ENCODE measurements at regions not wholly inside any gene's neighbourhood (a gene's known extent, or its start where the extent isn't known, plus 50 kb on each side); places are given as distances from the start of the nearest gene placed in this dataset.

DNA sequence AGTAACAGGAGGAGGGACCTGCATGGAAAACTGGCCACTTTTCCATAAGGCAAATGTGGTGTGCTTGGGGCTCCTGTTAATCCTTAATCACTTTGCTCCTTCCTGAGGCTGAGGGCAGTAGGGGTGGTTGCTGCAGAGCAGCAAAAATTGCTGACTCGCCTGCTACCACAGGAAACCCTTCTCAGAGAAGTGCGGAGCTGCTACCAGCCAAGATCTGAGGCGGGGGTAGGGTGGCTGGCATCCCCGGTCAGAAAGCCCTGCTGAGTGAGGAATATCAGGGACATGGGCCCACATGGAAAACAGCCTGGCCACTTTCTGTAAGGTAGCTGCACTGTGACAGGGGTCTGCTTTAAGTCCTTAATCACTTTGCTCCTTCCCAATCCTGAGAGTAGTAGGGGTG is 192.4 kb upstream of the GHR start:
- Histone ChIP-seq H3K79me2 (ENCODE audit: low read depth) (no peaks in the 10 kb centered on the region), H3K36me3 (no peaks in the 10 kb centered on the region), H3F3A (ENCODE audit: low read depth) (no peaks in the 10 kb centered on the region), H3K9ac (no peak overlapping the region), H3K4me2 (no peak overlapping the region), H3K27ac (no peak overlapping the region), H4K20me1 (ENCODE audit: low read depth) (no peaks in the 10 kb centered on the region), H3K27me3 (no peaks in the 10 kb centered on the region), H2AFZ (replicated peaks) (no peak overlapping the region), H3K4me3 (no peak overlapping the region), H3K4me1 (no peaks in the 10 kb centered on the region), H3K9me3 (ENCODE audit: low read depth) (no peaks in the 10 kb centered on the region)
- Mint-ChIP-seq H3K27ac (no peak overlapping the region), H3K4me3 (no peak overlapping the region), H3K9me3 (no peaks in the 10 kb centered on the region), H3K4me1 (no peaks in the 10 kb centered on the region), H3K27me3 (ENCODE audit: insufficient read depth, low read depth) (peaks cover 4% of the 10 kb centered on the region), H3K36me3 (no peaks in the 10 kb centered on the region)
- no peak for DNase-seq (ENCODE audit: low spot score)
- TF ChIP-seq, protein P1, sequence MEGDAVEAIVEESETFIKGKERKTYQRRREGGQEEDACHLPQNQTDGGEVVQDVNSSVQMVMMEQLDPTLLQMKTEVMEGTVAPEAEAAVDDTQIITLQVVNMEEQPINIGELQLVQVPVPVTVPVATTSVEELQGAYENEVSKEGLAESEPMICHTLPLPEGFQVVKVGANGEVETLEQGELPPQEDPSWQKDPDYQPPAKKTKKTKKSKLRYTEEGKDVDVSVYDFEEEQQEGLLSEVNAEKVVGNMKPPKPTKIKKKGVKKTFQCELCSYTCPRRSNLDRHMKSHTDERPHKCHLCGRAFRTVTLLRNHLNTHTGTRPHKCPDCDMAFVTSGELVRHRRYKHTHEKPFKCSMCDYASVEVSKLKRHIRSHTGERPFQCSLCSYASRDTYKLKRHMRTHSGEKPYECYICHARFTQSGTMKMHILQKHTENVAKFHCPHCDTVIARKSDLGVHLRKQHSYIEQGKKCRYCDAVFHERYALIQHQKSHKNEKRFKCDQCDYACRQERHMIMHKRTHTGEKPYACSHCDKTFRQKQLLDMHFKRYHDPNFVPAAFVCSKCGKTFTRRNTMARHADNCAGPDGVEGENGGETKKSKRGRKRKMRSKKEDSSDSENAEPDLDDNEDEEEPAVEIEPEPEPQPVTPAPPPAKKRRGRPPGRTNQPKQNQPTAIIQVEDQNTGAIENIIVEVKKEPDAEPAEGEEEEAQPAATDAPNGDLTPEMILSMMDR (IDR thresholded peaks at IDR 0.05) = no peak
- TF ChIP-seq EZH2phosphoT487 (IDR thresholded peaks at IDR 0.05) = no peak
- no peak for TF ChIP-seq EZH2 (IDR thresholded peaks at IDR 0.05)

DNA sequence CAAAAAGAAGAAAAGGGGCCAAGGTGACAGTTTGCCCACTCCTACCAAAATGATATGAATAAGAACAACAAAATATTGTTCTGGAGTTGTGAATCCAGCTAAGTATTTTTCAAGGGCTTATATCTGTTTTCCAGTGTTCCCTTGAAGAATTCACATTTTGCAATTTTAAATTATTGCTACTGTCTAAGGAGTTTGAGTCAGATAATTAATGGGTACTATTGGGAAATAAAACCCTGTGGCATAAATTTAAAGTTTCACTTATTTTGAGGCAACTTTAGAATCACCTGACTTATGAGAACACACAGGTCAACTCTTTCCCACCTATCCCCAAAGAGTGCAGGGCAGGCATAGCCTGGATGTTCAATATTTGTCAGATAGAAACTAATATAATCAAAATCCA is 188.0 kb upstream of the GHR start:
- Histone ChIP-seq H3K79me2 (ENCODE audit: low read depth) (no peaks in the 10 kb centered on the region), H3K4me1 (no peaks in the 10 kb centered on the region), H3K36me3 (no peaks in the 10 kb centered on the region), H3K4me3 (no peak overlapping the region), H3K9me3 (ENCODE audit: low read depth) (no peaks in the 10 kb centered on the region), H3K9ac (no peak overlapping the region), H3F3A (ENCODE audit: low read depth) (no peaks in the 10 kb centered on the region), H3K27me3 (no peaks in the 10 kb centered on the region), H3K4me2 (no peak overlapping the region), H4K20me1 (ENCODE audit: low read depth) (no peaks in the 10 kb centered on the region), H2AFZ (replicated peaks) (no peak overlapping the region), H3K27ac (no peak overlapping the region)
- no peak for DNase-seq (ENCODE audit: low spot score)
- H3K27me3 Mint-ChIP-seq (ENCODE audit: insufficient read depth, low read depth) = peaks cover 2% of the 10 kb centered on the region
- H3K4me3 Mint-ChIP-seq = no peak overlapping the region
- H3K36me3 Mint-ChIP-seq = no peaks in the 10 kb centered on the region
- no peaks in the 10 kb centered on the region for H3K4me1 Mint-ChIP-seq
- TF ChIP-seq, protein P1 (IDR thresholded peaks at IDR 0.05) = no peak
- TF ChIP-seq EZH2phosphoT487 (IDR thresholded peaks at IDR 0.05) (no peak), EZH2 (IDR thresholded peaks at IDR 0.05) (no peak)
- no peaks in the 10 kb centered on the region for H3K9me3 Mint-ChIP-seq
- H3K27ac Mint-ChIP-seq = no peak overlapping the region

DNA sequence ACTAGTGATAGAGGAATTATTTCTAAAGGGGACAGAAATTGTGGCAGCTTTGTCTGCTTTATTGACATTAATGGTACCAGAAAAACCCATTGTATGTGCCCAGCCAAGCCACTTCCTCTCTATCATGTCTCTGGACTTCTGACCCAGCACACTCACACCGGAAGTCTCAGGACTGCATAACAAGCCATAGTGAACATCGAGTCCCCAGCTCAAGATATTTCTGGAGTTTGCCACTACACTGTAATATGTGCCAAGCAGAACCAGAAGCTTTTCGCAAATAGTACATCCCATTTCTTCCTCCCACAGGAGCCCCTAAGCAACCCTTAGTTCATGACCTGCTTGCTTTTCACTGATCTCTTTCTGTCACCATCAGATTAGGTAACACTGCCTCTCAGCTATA is 187.4 kb upstream of the GHR start:
- Histone ChIP-seq H4K20me1 (ENCODE audit: low read depth) (no peaks in the 10 kb centered on the region), H2AFZ (replicated peaks) (no peak overlapping the region), H3F3A (ENCODE audit: low read depth) (no peaks in the 10 kb centered on the region), H3K27me3 (no peaks in the 10 kb centered on the region), H3K4me3 (no peak overlapping the region), H3K79me2 (ENCODE audit: low read depth) (no peaks in the 10 kb centered on the region), H3K36me3 (no peaks in the 10 kb centered on the region), H3K9me3 (ENCODE audit: low read depth) (no peaks in the 10 kb centered on the region), H3K9ac (no peak overlapping the region), H3K4me1 (no peaks in the 10 kb centered on the region), H3K27ac (no peak overlapping the region), H3K4me2 (no peak overlapping the region)
- H3K27me3 Mint-ChIP-seq (ENCODE audit: insufficient read depth, low read depth) = no peaks in the 10 kb centered on the region
- DNase-seq (ENCODE audit: low spot score) = no peak
- H3K9me3 Mint-ChIP-seq = no peaks in the 10 kb centered on the region
- H3K36me3 Mint-ChIP-seq = no peaks in the 10 kb centered on the region
- H3K27ac Mint-ChIP-seq = no peak overlapping the region
- H3K4me3 Mint-ChIP-seq = no peak overlapping the region
- H3K4me1 Mint-ChIP-seq = no peaks in the 10 kb centered on the region
- TF ChIP-seq, protein P1 (IDR thresholded peaks at IDR 0.05) = no peak

DNA sequence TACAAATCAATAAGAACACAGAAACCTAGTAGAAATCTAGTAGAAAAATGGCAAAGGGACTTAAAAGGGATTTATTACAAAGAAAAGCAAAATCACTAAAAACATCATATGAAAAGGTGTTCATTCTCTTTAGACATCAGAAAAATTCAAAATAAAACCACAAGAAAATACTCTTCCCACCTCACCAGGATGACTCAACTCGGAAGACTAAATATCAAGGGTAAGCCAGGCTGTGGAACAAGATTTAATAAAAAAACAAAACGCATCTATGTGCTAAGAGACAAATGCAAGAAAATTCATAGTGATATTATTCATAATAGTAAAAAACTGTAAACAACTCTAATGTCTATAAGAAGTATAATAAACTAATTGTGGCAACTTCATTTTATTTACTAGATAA is 181.6 kb upstream of the GHR start:
- no peak overlapping the region for H3K4me3 Mint-ChIP-seq
- no peaks in the 10 kb centered on the region for H3K79me2 ChIP-seq (ENCODE audit: low read depth)

More for the DNA sequence above, 181.6 kb upstream of the GHR start:
- peaks cover 7% of the 10 kb centered on the region for H3K4me1 Mint-ChIP-seq
- no peak for DNase-seq (ENCODE audit: low spot score)
- H3K4me3 ChIP-seq = no peak overlapping the region
- H3F3A ChIP-seq (ENCODE audit: low read depth) = no peaks in the 10 kb centered on the region
- H3K9me3 ChIP-seq (ENCODE audit: low read depth) = no peaks in the 10 kb centered on the region
- no peak overlapping the region for H3K9ac ChIP-seq
- no peaks in the 10 kb centered on the region for H3K9me3 Mint-ChIP-seq
- TF ChIP-seq, protein P1 (IDR thresholded peaks at IDR 0.05) = no peak
- TF ChIP-seq EZH2phosphoT487 (IDR thresholded peaks at IDR 0.05) (no peak), EZH2 (IDR thresholded peaks at IDR 0.05) (no peak)
- no peak overlapping the region for H3K4me2 ChIP-seq
- no peaks in the 10 kb centered on the region for H3K36me3 Mint-ChIP-seq
- no peak overlapping the region for H3K27ac ChIP-seq
- no peaks in the 10 kb centered on the region for H4K20me1 ChIP-seq (ENCODE audit: low read depth)
- H3K27ac Mint-ChIP-seq = no peak overlapping the region
- H3K27me3 Mint-ChIP-seq (ENCODE audit: insufficient read depth, low read depth) = no peaks in the 10 kb centered on the region
- no peaks in the 10 kb centered on the region for H3K27me3 ChIP-seq
- H3K4me1 ChIP-seq = peaks cover 11% of the 10 kb centered on the region
- H2AFZ ChIP-seq (replicated peaks) = no peak overlapping the region
- H3K36me3 ChIP-seq = no peaks in the 10 kb centered on the region
